ENCODE measurements at regions not wholly inside any gene's neighbourhood (a gene's known extent, or its start where the extent isn't known, plus 50 kb on each side); places are given as distances from the start of the nearest gene placed in this dataset.
A peak's percentile ranks its signal among the peaks of the same experiment; 100 is the strongest.
"Not testable (repeated sequence)": the region's sequence is repeated elsewhere in the genome, so short reads cannot be mapped to it uniquely, and the experiment has no call there.

- H3K27me3 ChIP-seq; DNase-seq; H3K4me1 ChIP-seq; intact Hi-C loops (cut with DNase I); H3K9me3 ChIP-seq; H3K36me3 ChIP-seq; H3K27ac ChIP-seq; H3K4me3 ChIP-seq: not testable (repeated sequence)
Measured at GRCh38 chr1:149408404-149408803, 66.4 kb upstream of the NBPF19 start.

- intact Hi-C loops (cut with DNase I); H3K9me3 ChIP-seq; H3K27ac ChIP-seq; H3K36me3 ChIP-seq; H3K4me3 ChIP-seq; DNase-seq; H3K4me1 ChIP-seq; H3K27me3 ChIP-seq: not testable (repeated sequence)
- WGBS, 2 donors: no CpG with 5 or more reads among the region's 1 CpG
Measured at GRCh38 chr1:149415373-149415772, 59.5 kb upstream of the NBPF19 start.

- H3K9me3 ChIP-seq; H3K4me3 ChIP-seq; intact Hi-C loops (cut with DNase I); H3K4me1 ChIP-seq; DNase-seq; H3K27ac ChIP-seq; H3K36me3 ChIP-seq; H3K27me3 ChIP-seq: not testable (repeated sequence)
- 99% methylated on average over 3 of the region's 3 CpGs for WGBS, 2 donors
Measured at GRCh38 chr1:149418782-149419181, 56.1 kb upstream of the NBPF19 start.

GRCh38 chr1:149423122-149423521 lies 51.7 kb upstream of the NBPF19 start:
- intact Hi-C loops (cut with DNase I); H3K4me1 ChIP-seq; H3K9me3 ChIP-seq; H3K27me3 ChIP-seq; DNase-seq; H3K4me3 ChIP-seq; H3K36me3 ChIP-seq: not testable (repeated sequence)
- WGBS, 2 donors: 81 to 89% methylated on average over 5 of the region's 5 CpGs
- peak overlapping the region in 1 of 4 donors; percentile 34 for H3K27ac ChIP-seq

Small RNAs in the stretch of these regions (small RNA-seq; reads per million reads assigned to genes)
- gene RF00100 (37.2 to 997 (median 149) reads per million in 3 donors), gene RNU1-59P (0 to 4.5 (median 0) reads per million in 3 donors)
